ENCODE measurements at regions not wholly inside any gene's neighbourhood (a gene's known extent, or its start where the extent isn't known, plus 50 kb on each side); places are given as distances from the start of the nearest gene placed in this dataset.

- H3K9ac ChIP-seq (ENCODE audit: low read depth, low read length), result no peak overlapping the region
- no peaks in the 10 kb centered on the region for H3K27me3 ChIP-seq (ENCODE audit: control insufficient read depth, insufficient read depth, low read length)
- no peaks in the 10 kb centered on the region for H3K36me3 ChIP-seq (ENCODE audit: control insufficient read depth, insufficient read depth, low read length)
- no peak overlapping the region for H3K4me3 ChIP-seq (ENCODE audit: low read depth, low read length)
- H3K4me1 ChIP-seq (ENCODE audit: control insufficient read depth, insufficient read depth, low read length), result no peaks in the 10 kb centered on the region
- H3K9me3 ChIP-seq (ENCODE audit: control insufficient read depth, insufficient read depth, low read length), result no peaks in the 10 kb centered on the region
Observed at GRCh38 chr1:234963180-234963903, 165.3 kb downstream of the TOMM20 start.

GRCh38 chr1:234962340-234962989, 166.2 kb downstream of the TOMM20 start:
- no peak overlapping the region for H3K9ac ChIP-seq (ENCODE audit: low read depth, low read length)

GRCh38 chr1:234961456-234962339, 166.9 kb downstream of the TOMM20 start:
- H3K4me1 ChIP-seq (ENCODE audit: control insufficient read depth, insufficient read depth, low read length), result peaks cover 5% of the 10 kb centered on the region
- H3K9ac ChIP-seq (ENCODE audit: low read depth, low read length), result no peak overlapping the region
- H3K36me3 ChIP-seq (ENCODE audit: control insufficient read depth, insufficient read depth, low read length), result no peaks in the 10 kb centered on the region
- H3K4me3 ChIP-seq (ENCODE audit: low read depth, low read length), result no peak overlapping the region
- H3K27me3 ChIP-seq (ENCODE audit: control insufficient read depth, insufficient read depth, low read length), result no peaks in the 10 kb centered on the region
- no peaks in the 10 kb centered on the region for H3K9me3 ChIP-seq (ENCODE audit: control insufficient read depth, insufficient read depth, low read length)

More at GRCh38 chr1:234962340-234962989, 166.2 kb downstream of the TOMM20 start:
- Histone ChIP-seq H3K27me3 (ENCODE audit: control insufficient read depth, insufficient read depth, low read length) (no peaks in the 10 kb centered on the region), H3K4me1 (ENCODE audit: control insufficient read depth, insufficient read depth, low read length) (no peaks in the 10 kb centered on the region), H3K9me3 (ENCODE audit: control insufficient read depth, insufficient read depth, low read length) (no peaks in the 10 kb centered on the region), H3K36me3 (ENCODE audit: control insufficient read depth, insufficient read depth, low read length) (no peaks in the 10 kb centered on the region), H3K4me3 (ENCODE audit: low read depth, low read length) (no peak overlapping the region)

DNA sequence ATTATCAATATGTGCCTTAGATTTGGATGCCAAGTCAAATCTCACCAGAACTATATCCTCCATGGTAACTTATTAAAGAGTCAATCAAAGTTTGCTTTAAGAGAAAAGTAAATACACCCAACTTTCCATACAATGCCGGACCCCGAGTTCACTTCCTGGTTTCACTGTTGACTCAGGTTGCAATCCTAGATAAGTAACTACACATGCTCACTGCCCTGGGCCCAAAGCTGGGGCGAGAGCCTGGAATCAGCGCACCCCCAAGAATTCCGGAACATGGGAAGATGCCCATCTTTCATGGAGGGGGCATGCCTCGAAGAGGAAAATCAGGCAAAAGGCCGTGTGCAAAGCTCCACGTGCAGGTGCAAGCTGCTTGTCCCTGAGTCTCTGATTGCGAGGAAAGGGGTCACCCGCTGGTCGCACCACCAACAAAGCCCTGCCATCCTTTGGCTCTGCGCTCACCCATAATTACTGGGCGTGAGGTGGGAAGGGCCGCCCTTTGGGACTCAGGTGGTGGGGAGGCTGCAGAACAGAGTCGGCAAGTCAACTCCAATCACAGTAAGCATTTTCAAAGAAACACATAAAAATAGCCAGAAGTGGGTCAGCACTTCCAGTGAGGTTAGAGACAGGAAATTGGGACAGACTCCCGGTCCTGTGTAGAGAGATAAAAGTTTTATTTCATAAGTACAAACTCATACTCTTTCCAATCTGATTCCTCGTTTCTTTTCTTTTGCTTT, 167.7 kb downstream of the TOMM20 start:
- H3K4me1 ChIP-seq (ENCODE audit: control insufficient read depth, insufficient read depth, low read length), result peaks cover 5% of the 10 kb centered on the region

DNA sequence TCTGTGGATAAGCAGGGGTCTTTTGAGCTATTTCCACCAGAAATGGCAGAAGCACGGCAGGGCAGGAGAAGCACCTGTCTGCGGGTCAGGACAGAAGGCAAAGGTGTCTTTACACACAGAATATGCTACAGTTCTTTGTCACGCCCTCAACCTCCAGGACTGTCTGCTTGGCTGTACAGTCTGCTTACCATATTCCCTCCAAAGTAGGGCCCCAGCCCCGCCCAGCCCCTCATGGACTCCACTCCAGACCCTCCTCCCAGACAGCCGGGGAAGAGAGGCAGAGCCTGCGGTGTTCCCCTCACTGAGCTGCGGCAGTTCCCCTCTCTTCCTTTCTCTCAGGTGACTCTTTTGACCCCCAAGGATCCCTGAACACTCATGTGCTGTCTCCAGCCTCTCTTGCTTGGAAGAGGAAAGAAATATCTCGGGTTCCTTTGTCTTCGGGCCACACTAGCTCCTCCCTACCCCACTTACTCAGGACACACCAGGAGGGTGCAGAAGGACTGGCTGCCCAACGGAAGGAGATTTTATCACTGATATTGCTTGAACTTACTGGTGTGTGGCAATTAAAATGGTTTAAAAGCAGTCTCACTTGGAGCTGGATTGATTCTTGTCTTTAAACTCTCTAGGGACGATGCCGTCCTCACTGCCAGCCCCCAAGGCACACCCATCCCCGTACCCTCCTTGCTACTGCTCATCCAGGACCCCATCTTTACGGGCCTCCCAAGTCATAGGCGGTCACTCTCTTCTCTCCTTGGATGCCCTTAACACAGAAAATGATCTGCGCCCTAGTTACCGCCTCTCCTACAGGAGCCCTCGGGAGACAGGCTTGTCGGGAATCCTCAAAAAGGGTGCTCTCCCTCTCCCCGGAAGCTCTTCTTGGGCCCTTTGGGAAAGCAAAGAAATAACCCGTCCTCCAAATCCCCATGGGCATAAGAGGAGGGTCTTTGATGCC, 169.7 kb downstream of the TOMM20 start:
- Histone ChIP-seq H3K27me3 (ENCODE audit: control insufficient read depth, insufficient read depth, low read length) (no peaks in the 10 kb centered on the region), H3K9me3 (ENCODE audit: control insufficient read depth, insufficient read depth, low read length) (no peaks in the 10 kb centered on the region), H3K36me3 (ENCODE audit: control insufficient read depth, insufficient read depth, low read length) (no peaks in the 10 kb centered on the region), H3K9ac (ENCODE audit: low read depth, low read length) (no peak overlapping the region), H3K4me3 (ENCODE audit: low read depth, low read length) (no peak overlapping the region), H3K4me1 (ENCODE audit: control insufficient read depth, insufficient read depth, low read length) (peaks cover 5% of the 10 kb centered on the region)

More for the DNA sequence above, 167.7 kb downstream of the TOMM20 start:
- no peaks in the 10 kb centered on the region for H3K27me3 ChIP-seq (ENCODE audit: control insufficient read depth, insufficient read depth, low read length)
- no peaks in the 10 kb centered on the region for H3K9me3 ChIP-seq (ENCODE audit: control insufficient read depth, insufficient read depth, low read length)
- no peaks in the 10 kb centered on the region for H3K36me3 ChIP-seq (ENCODE audit: control insufficient read depth, insufficient read depth, low read length)
- no peak overlapping the region for H3K4me3 ChIP-seq (ENCODE audit: low read depth, low read length)
- H3K9ac ChIP-seq (ENCODE audit: low read depth, low read length), result no peak overlapping the region

DNA sequence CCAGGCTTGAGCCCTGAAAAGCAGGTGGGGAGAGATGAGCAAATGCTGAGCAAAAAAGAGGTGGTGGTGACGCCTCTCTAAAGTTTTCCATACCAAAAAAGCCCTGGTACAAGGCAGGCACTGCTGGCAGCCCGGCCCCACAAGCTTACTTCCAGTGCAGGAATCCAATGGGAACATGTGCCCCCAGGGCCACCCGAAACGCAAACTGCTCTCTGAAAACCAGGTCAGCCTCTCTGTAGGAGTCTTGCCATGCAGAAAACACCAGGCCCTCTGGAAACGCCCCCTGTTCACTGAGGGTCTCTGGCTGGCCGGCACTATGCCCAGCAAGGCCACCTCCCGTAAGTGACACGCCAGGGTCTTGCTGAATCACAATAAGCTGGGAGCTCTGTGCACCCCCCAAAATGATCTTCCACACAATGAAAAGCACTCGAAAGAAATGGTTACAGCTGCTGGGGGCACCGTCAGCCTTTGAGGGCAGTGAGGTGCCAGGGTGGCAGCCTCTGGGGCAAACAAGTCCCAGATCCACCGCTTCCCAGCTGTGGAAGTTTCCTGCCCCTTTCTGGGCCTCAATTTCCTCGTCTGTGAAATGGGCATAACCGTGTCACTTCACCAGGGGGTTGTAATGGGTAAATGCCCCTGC, 170.5 kb downstream of the TOMM20 start:
- no peak overlapping the region for H3K9ac ChIP-seq (ENCODE audit: low read depth, low read length)
- no peaks in the 10 kb centered on the region for H3K36me3 ChIP-seq (ENCODE audit: control insufficient read depth, insufficient read depth, low read length)
- no peaks in the 10 kb centered on the region for H3K9me3 ChIP-seq (ENCODE audit: control insufficient read depth, insufficient read depth, low read length)
- H3K4me1 ChIP-seq (ENCODE audit: control insufficient read depth, insufficient read depth, low read length), result peaks cover 5% of the 10 kb centered on the region
- no peak overlapping the region for H3K4me3 ChIP-seq (ENCODE audit: low read depth, low read length)
- H3K27me3 ChIP-seq (ENCODE audit: control insufficient read depth, insufficient read depth, low read length), result no peaks in the 10 kb centered on the region

GRCh38 chr1:234957330-234958065, 171.1 kb downstream of the TOMM20 start:
- H3K27me3 ChIP-seq (ENCODE audit: control insufficient read depth, insufficient read depth, low read length), result no peaks in the 10 kb centered on the region
- no peaks in the 10 kb centered on the region for H3K9me3 ChIP-seq (ENCODE audit: control insufficient read depth, insufficient read depth, low read length)
- no peaks in the 10 kb centered on the region for H3K36me3 ChIP-seq (ENCODE audit: control insufficient read depth, insufficient read depth, low read length)
- H3K9ac ChIP-seq (ENCODE audit: low read depth, low read length), result no peak overlapping the region
- H3K4me3 ChIP-seq (ENCODE audit: low read depth, low read length), result no peak overlapping the region
- peaks cover 5% of the 10 kb centered on the region for H3K4me1 ChIP-seq (ENCODE audit: control insufficient read depth, insufficient read depth, low read length)

- H3K4me3 ChIP-seq (ENCODE audit: low read depth, low read length), result no peak overlapping the region
- H3K4me1 ChIP-seq (ENCODE audit: control insufficient read depth, insufficient read depth, low read length), result peaks cover 5% of the 10 kb centered on the region
Observed at GRCh38 chr1:234956821-234957329, 171.8 kb downstream of the TOMM20 start.

GRCh38 chr1:234955107-234955731, 173.4 kb downstream of the TOMM20 start:
- Histone ChIP-seq H3K9me3 (ENCODE audit: control insufficient read depth, insufficient read depth, low read length) (no peaks in the 10 kb centered on the region), H3K4me3 (ENCODE audit: low read depth, low read length) (no peak overlapping the region), H3K9ac (ENCODE audit: low read depth, low read length) (no peak overlapping the region), H3K27me3 (ENCODE audit: control insufficient read depth, insufficient read depth, low read length) (no peaks in the 10 kb centered on the region), H3K4me1 (ENCODE audit: control insufficient read depth, insufficient read depth, low read length) (peaks cover 5% of the 10 kb centered on the region), H3K36me3 (ENCODE audit: control insufficient read depth, insufficient read depth, low read length) (no peaks in the 10 kb centered on the region)

More at GRCh38 chr1:234956821-234957329, 171.8 kb downstream of the TOMM20 start:
- no peaks in the 10 kb centered on the region for H3K36me3 ChIP-seq (ENCODE audit: control insufficient read depth, insufficient read depth, low read length)
- H3K27me3 ChIP-seq (ENCODE audit: control insufficient read depth, insufficient read depth, low read length), result no peaks in the 10 kb centered on the region
- no peak overlapping the region for H3K9ac ChIP-seq (ENCODE audit: low read depth, low read length)
- no peaks in the 10 kb centered on the region for H3K9me3 ChIP-seq (ENCODE audit: control insufficient read depth, insufficient read depth, low read length)

Measured in iPS-15b (cell line).